Small intestine (tissue), 7 donors: ENCODE measurements at regions not wholly inside any gene's neighbourhood (a gene's known extent, or its start where the extent isn't known, plus 50 kb on each side); places are given as distances from the start of the nearest gene placed in this dataset.

Experiments used
- DNase-seq, 2 donors: peaks; one replicate each; pipeline versions ENCODE4 v3.0.0 to v3.0.0-alpha.2; 2013
- FAIRE-seq: peaks from 2 replicates; lab custom pipeline; 2012; peaks lifted over from hg19 to GRCh38; lab: Jason Lieb, UNC
- H3K27ac ChIP-seq, 3 donors: one replicate each; pipeline ENCODE4 v1.5.1; 2013; ENCODE audit warnings: low read length in 2 of 3, mild to moderate bottlenecking in 2 of 3, control low read depth in 1 of 3, inconsistent platforms in 1 of 3, low read depth in 1 of 3, moderate library complexity in 1 of 3
- H3K27me3 ChIP-seq, 3 donors: one replicate each; pipeline ENCODE4 v1.6.1; 2013; ENCODE audit warnings: low read length in 3 of 3, inconsistent platforms in 1 of 3; ENCODE audit not compliant: control insufficient read depth in 3 of 3, insufficient read depth in 3 of 3
- H3K36me3 ChIP-seq, 3 donors: one replicate each; pipeline ENCODE4 v1.6.1; 2013; ENCODE audit warnings: low read length in 3 of 3, inconsistent platforms in 1 of 3, low read depth in 1 of 3, mild to moderate bottlenecking in 1 of 3, moderate library complexity in 1 of 3; ENCODE audit not compliant: control insufficient read depth in 3 of 3, insufficient read depth in 2 of 3
- H3K4me1 ChIP-seq, 3 donors: one replicate each; pipeline ENCODE4 v1.6.1; 2013; ENCODE audit warnings: low read length in 2 of 3, inconsistent platforms in 1 of 3, low read depth in 1 of 3, mild to moderate bottlenecking in 1 of 3, moderate library complexity in 1 of 3; ENCODE audit not compliant: control insufficient read depth in 3 of 3, insufficient read depth in 2 of 3
- H3K4me3 ChIP-seq, 3 donors: one replicate each; pipeline ENCODE4 v1.5.1; 2013; ENCODE audit warnings: low read length in 3 of 3, control low read depth in 1 of 3, inconsistent platforms in 1 of 3, low read depth in 1 of 3, mild to moderate bottlenecking in 1 of 3, moderate library complexity in 1 of 3
- H3K9me3 ChIP-seq, 2 donors: one replicate each; pipeline ENCODE4 v1.6.1; 2013; ENCODE audit warnings: low read depth in 1 of 2, low read length in 1 of 2; ENCODE audit not compliant: control insufficient read depth in 2 of 2, insufficient read depth in 1 of 2
- WGBS, 3 donors: extraction: QIAGEN DNeasy Blood & Tissue Kit; methylation state at CpG; one replicate each; pipeline ENCODE4 v1.1.7; 2013; 5-methylcytosine and 5-hydroxymethylcytosine counted together
- donor health status: healthy with polysubstance abuse.
- donor health status: control.
- donor health status: control.
- donor health status: Bipolar disorder and iron deficiency.
- donor health status: healthy.

- H3K4me1 ChIP-seq, result no peaks in the 10 kb centered on the region
- no peak overlapping the region for H3K4me3 ChIP-seq
- H3K27ac ChIP-seq, result no peak overlapping the region
- DNase-seq (no peak), FAIRE-seq (no peak)
- H3K36me3 ChIP-seq, result no peaks in the 10 kb centered on the region
- 78 to 97% (median 84%) methylated on average over 3 of the region's 3 CpGs for WGBS, 3 donors
- no peaks in the 10 kb centered on the region for H3K9me3 ChIP-seq
- H3K27me3 ChIP-seq, result no peaks in the 10 kb centered on the region
Measured at GRCh38 chr3:168589376-168589775, 493.7 kb upstream of the GOLIM4 start.

GRCh38 chr3:168585544-168585943 lies 489.8 kb upstream of the GOLIM4 start:
- Histone ChIP-seq H3K36me3 (no peaks in the 10 kb centered on the region), H3K27me3 (no peaks in the 10 kb centered on the region), H3K4me1 (no peaks in the 10 kb centered on the region), H3K9me3 (no peaks in the 10 kb centered on the region), H3K27ac (no peak overlapping the region), H3K4me3 (no peak overlapping the region)
- no peak for DNase-seq
- FAIRE-seq, result no peak

- Histone ChIP-seq H3K36me3 (no peaks in the 10 kb centered on the region), H3K4me3 (no peak overlapping the region), H3K9me3 (no peaks in the 10 kb centered on the region), H3K27me3 (no peaks in the 10 kb centered on the region), H3K27ac (no peak overlapping the region), H3K4me1 (no peaks in the 10 kb centered on the region)
- WGBS, 3 donors, result 62 to 72% (median 66%) methylated on average over 3 of the region's 3 CpGs
- FAIRE-seq (no peak), DNase-seq (no peak)
Measured at GRCh38 chr3:168583977-168584376, 488.3 kb upstream of the GOLIM4 start.

- DNase-seq (no peak), FAIRE-seq (no peak)
- no peaks in the 10 kb centered on the region for H3K9me3 ChIP-seq
- H3K27ac ChIP-seq, result no peak overlapping the region
- no peak overlapping the region for H3K4me3 ChIP-seq
- no peaks in the 10 kb centered on the region for H3K27me3 ChIP-seq
- no peaks in the 10 kb centered on the region for H3K36me3 ChIP-seq
- H3K4me1 ChIP-seq, result no peaks in the 10 kb centered on the region
Measured at GRCh38 chr3:168582503-168582902, 486.8 kb upstream of the GOLIM4 start.

- H3K27me3 ChIP-seq, result no peaks in the 10 kb centered on the region
- H3K4me3 ChIP-seq, result no peak overlapping the region
- no peak for FAIRE-seq
- DNase-seq, result no peak
- no peak overlapping the region for H3K27ac ChIP-seq
- H3K9me3 ChIP-seq, result no peaks in the 10 kb centered on the region
- H3K4me1 ChIP-seq, result no peaks in the 10 kb centered on the region
- H3K36me3 ChIP-seq, result no peaks in the 10 kb centered on the region
- WGBS, 3 donors, result 21 to 50% (median 24%) methylated on average over 2 of the region's 2 CpGs
Measured at GRCh38 chr3:168581771-168582225, 486.1 kb upstream of the GOLIM4 start.

GRCh38 chr3:168579010-168579409 lies 483.3 kb upstream of the GOLIM4 start:
- no peak for FAIRE-seq
- Histone ChIP-seq H3K4me3 (no peak overlapping the region), H3K27ac (no peak overlapping the region), H3K4me1 (no peaks in the 10 kb centered on the region), H3K36me3 (no peaks in the 10 kb centered on the region), H3K27me3 (no peaks in the 10 kb centered on the region), H3K9me3 (no peaks in the 10 kb centered on the region)
- WGBS, 3 donors, result 68 to 83% (median 70%) methylated on average over 1 of the region's 1 CpG
- no peak for DNase-seq

- WGBS, 3 donors, result 46 to 54% (median 49%) methylated on average over 2 of the region's 2 CpGs
- no peaks in the 10 kb centered on the region for H3K9me3 ChIP-seq
- H3K27ac ChIP-seq, result no peak overlapping the region
- no peaks in the 10 kb centered on the region for H3K4me1 ChIP-seq
- H3K4me3 ChIP-seq, result no peak overlapping the region
- no peaks in the 10 kb centered on the region for H3K27me3 ChIP-seq
- DNase-seq (no peak), FAIRE-seq (no peak)
- H3K36me3 ChIP-seq, result no peaks in the 10 kb centered on the region
Measured at GRCh38 chr3:168575750-168576149, 480.0 kb upstream of the GOLIM4 start.

- FAIRE-seq, result no peak
Measured at GRCh38 chr3:168574455-168575158, 478.9 kb upstream of the GOLIM4 start.

More at GRCh38 chr3:168574455-168575158, 478.9 kb upstream of the GOLIM4 start:
- 9 to 19% (median 13%) methylated on average over 1 of the region's 1 CpG for WGBS, 3 donors
- H3K4me3 ChIP-seq, result no peak overlapping the region
- no peaks in the 10 kb centered on the region for H3K36me3 ChIP-seq
- no peak for DNase-seq
- H3K27me3 ChIP-seq, result no peaks in the 10 kb centered on the region
- no peaks in the 10 kb centered on the region for H3K9me3 ChIP-seq
- H3K27ac ChIP-seq, result no peak overlapping the region
- no peaks in the 10 kb centered on the region for H3K4me1 ChIP-seq
